GM12878 (cell line): ENCODE measurements at regions not wholly inside any gene's neighbourhood (a gene's known extent, or its start where the extent isn't known, plus 50 kb on each side); places are given as distances from the start of the nearest gene placed in this dataset.

Experiments used
- ATAC-seq: fragments of 200-7000 bp; cut with Tn5 transposase; 3 replicates; pipeline ENCODE4 v1.9.1; 2020; ENCODE audit warnings: mild to moderate bottlenecking, moderate library complexity
- BruUV-seq: library from RNA; stranded (reverse); fragments of 400-500 nt; replicated peaks from 2 replicates; lab custom pipeline; 2021; lab: Mats Ljungman, UMichigan
- CTCF ChIA-PET: fragments of 300-600 bp; sonication (Branson Sonifier 250); formaldehyde crosslinking; extraction: SDS; loops from one replicate; lab custom pipeline; 2021; ENCODE audit warnings: inconsistent platforms; lab: Yijun Ruan, JAX
- POLR2A ChIA-PET: fragments of 350-600 bp; formaldehyde crosslinking; extraction: SDS; loops from one replicate; lab custom pipeline; 2021; ENCODE audit warnings: inconsistent platforms; lab: Charles Lee
- RAD21 ChIA-PET: fragments of 300-600 bp; sonication (Branson Sonifier 250); formaldehyde crosslinking; loops from one replicate; lab custom pipeline; 2023; ENCODE audit warnings: antibody characterized with exemption; ENCODE audit not compliant: unreplicated experiment; lab: Charles Lee
- SMC1A ChIA-PET: fragments of 300-600 bp; sonication (Branson Sonifier 250); formaldehyde crosslinking; loops from one replicate; lab custom pipeline; 2023; ENCODE audit not compliant: unreplicated experiment, uncharacterized antibody; lab: Charles Lee
- DNase-seq: peaks from one replicate; pipeline ENCODE4 v3.0.0-alpha.2; 2011; ENCODE audit warnings: low read depth, low spot score
- FAIRE-seq: peaks from 3 replicates; lab custom pipeline; 2011; peaks lifted over from hg19 to GRCh38; lab: Jason Lieb, UNC
- H2AFZ ChIP-seq: 2 replicates; pipeline ENCODE4 v1.6.0; 2011; ENCODE audit warnings: low read depth, low read length, control low read depth; ENCODE audit not compliant: control insufficient read depth
- H3K27ac ChIP-seq: 2 replicates; pipeline ENCODE4 v1.5.1; 2011; ENCODE audit warnings: control low read depth; ENCODE audit not compliant: control insufficient read depth, insufficient read depth
- H3K27me3 ChIP-seq, 2 experiments: replicated peaks in 1 of 2; 2 replicates each; pipeline versions ENCODE4 v1.6.0 to v1.6.1; 2011; ENCODE audit warnings: low read length in 1 of 2; ENCODE audit not compliant: control insufficient read depth in 2 of 2, insufficient read depth in 2 of 2
- H3K36me3 ChIP-seq, 2 experiments: 2 replicates each; pipeline ENCODE4 v1.5.1; 2011; ENCODE audit warnings: low read length in 1 of 2; ENCODE audit not compliant: control insufficient read depth in 2 of 2, insufficient read depth in 2 of 2
- H3K4me1 ChIP-seq: 2 replicates; pipeline ENCODE4 v1.6.1; 2011; ENCODE audit warnings: mild to moderate bottlenecking, low read length, moderate library complexity, mixed read lengths; ENCODE audit not compliant: control insufficient read depth, insufficient read depth
- H3K4me2 ChIP-seq: 2 replicates; pipeline ENCODE4 v1.6.0; 2011; ENCODE audit warnings: control low read depth; ENCODE audit not compliant: control insufficient read depth, insufficient read depth
- H3K4me3 ChIP-seq: fragments of 200-600 bp; sonication (generic); 2 replicates; pipeline ENCODE4 v1.5.1; 2016
- H3K79me2 ChIP-seq: 2 replicates; pipeline ENCODE4 v1.6.0; 2011; ENCODE audit warnings: low read length; ENCODE audit not compliant: control insufficient read depth, insufficient read depth
- H3K9ac ChIP-seq: 2 replicates; pipeline ENCODE4 v1.8.0; 2011; ENCODE audit warnings: low read length, control low read depth, mixed read lengths; ENCODE audit not compliant: control insufficient read depth, insufficient read depth
- H3K9me3 ChIP-seq: replicated peaks from 3 replicates; pipeline ENCODE4 v1.5.1; 2011; ENCODE audit warnings: mild to moderate bottlenecking, low read length; ENCODE audit not compliant: control insufficient read depth, insufficient read depth
- H4K20me1 ChIP-seq: 2 replicates; pipeline ENCODE4 v1.6.0; 2011; ENCODE audit not compliant: control insufficient read depth, insufficient read depth
- ASH2L ChIP-seq: fragments of 300-600, 200-600 bp; sonication (generic); IDR thresholded peaks from 2 replicates; pipeline ENCODE4 v1.6.1; 2017; ENCODE audit warnings: low read depth, mild to moderate bottlenecking, borderline replicate concordance
- BCL11A ChIP-seq: IDR thresholded peaks from 2 replicates; pipeline ENCODE4 v1.6.1; 2011; ENCODE audit warnings: low read depth, low read length
- CHD1 ChIP-seq: IDR thresholded peaks from 2 replicates; pipeline ENCODE4 v1.6.1; 2012; ENCODE audit warnings: low read depth, low read length, improper control_type of control experiment
- EED ChIP-seq: sonication (generic); IDR thresholded peaks from 2 replicates; pipeline ENCODE4 v1.6.1; 2016; ENCODE audit warnings: antibody characterized with exemption, low read depth
- HCFC1 ChIP-seq: fragments of 150-350 bp; IDR thresholded peaks from 2 replicates; pipeline ENCODE4 v1.6.1; 2014; ENCODE audit warnings: low read length
- LARP7 ChIP-seq: fragments of 450-650 bp; IDR thresholded peaks from 2 replicates; pipeline ENCODE4 v1.6.1; 2017; ENCODE audit warnings: mild to moderate bottlenecking
- NR2C1 ChIP-seq: fragments of 450-650 bp; IDR thresholded peaks from 2 replicates; pipeline ENCODE4 v1.6.1; 2017; ENCODE audit warnings: antibody characterized with exemption, mild to moderate bottlenecking, moderate library complexity
- SMAD1 ChIP-seq: fragments of 450-650 bp; IDR thresholded peaks from 2 replicates; pipeline ENCODE4 v1.6.1; 2018; ENCODE audit warnings: mild to moderate bottlenecking, low read depth; ENCODE audit not compliant: partially characterized antibody
- SMC3 ChIP-seq: IDR thresholded peaks from 2 replicates; pipeline ENCODE4 v1.6.1; 2011; ENCODE audit warnings: low read length, improper control_type of control experiment, borderline replicate concordance
- SPI1 ChIP-seq: IDR thresholded peaks from 2 replicates; pipeline ENCODE4 v1.6.1; 2011; ENCODE audit warnings: low read depth, mild to moderate bottlenecking, low read length, moderate library complexity, borderline replicate concordance; ENCODE audit not compliant: insufficient read depth
- WRNIP1 ChIP-seq: IDR thresholded peaks from 2 replicates; pipeline ENCODE4 v1.6.1; 2011; ENCODE audit warnings: low read depth, low read length, improper control_type of control experiment, borderline replicate concordance
- ZNF207 ChIP-seq: fragments of 450-650 bp; IDR thresholded peaks from 2 replicates; pipeline ENCODE4 v1.6.1; 2014; ENCODE audit warnings: antibody characterized with exemption, mild to moderate bottlenecking, borderline replicate concordance
- ZNF274 ChIP-seq: IDR thresholded peaks from one replicate; pipeline ENCODE4 v1.8.0; 2011; ENCODE audit not compliant: insufficient read length, insufficient read depth
- ZNF384 ChIP-seq: IDR thresholded peaks from 2 replicates; pipeline ENCODE4 v1.6.1; 2012; ENCODE audit warnings: low read depth, mild to moderate bottlenecking, low read length, improper control_type of control experiment, borderline replicate concordance
- WGBS: methylation state at CpG from one replicate; pipeline ENCODE4 v1.1.6; 2016; ENCODE audit warnings: low lambda C conversion rate; ENCODE audit not compliant: insufficient replicate concordance, insufficient coverage; ENCODE audit errors: missing lambda C conversion rate; 5-methylcytosine and 5-hydroxymethylcytosine counted together
- in situ Hi-C: fragments of 300-500 bp; cut with MboI; formaldehyde crosslinking; loops from 9 replicates; pipeline ENCODE4 v1.14.3; 2018; ENCODE audit warnings: mixed read lengths
- intact Hi-C: fragments of 100-400 bp; cut with micrococcal nuclease; formaldehyde crosslinking; loops from one replicate; pipeline ENCODE4 v1.14.2; 2022; ENCODE audit not compliant: unreplicated experiment
- TF ChIP-seq, protein P1 (sequence below): fragments of 450-650 bp; formaldehyde crosslinking; IDR thresholded peaks from 2 replicates; pipeline ENCODE4 v1.4.0; 2020; ENCODE audit warnings: mild to moderate bottlenecking, moderate library complexity
- TF ChIP-seq, protein P2 (sequence below): fragments of 450-650 bp; IDR thresholded peaks from 2 replicates; pipeline ENCODE4 v1.6.1; 2017; ENCODE audit warnings: mild to moderate bottlenecking, moderate library complexity

DNA sequence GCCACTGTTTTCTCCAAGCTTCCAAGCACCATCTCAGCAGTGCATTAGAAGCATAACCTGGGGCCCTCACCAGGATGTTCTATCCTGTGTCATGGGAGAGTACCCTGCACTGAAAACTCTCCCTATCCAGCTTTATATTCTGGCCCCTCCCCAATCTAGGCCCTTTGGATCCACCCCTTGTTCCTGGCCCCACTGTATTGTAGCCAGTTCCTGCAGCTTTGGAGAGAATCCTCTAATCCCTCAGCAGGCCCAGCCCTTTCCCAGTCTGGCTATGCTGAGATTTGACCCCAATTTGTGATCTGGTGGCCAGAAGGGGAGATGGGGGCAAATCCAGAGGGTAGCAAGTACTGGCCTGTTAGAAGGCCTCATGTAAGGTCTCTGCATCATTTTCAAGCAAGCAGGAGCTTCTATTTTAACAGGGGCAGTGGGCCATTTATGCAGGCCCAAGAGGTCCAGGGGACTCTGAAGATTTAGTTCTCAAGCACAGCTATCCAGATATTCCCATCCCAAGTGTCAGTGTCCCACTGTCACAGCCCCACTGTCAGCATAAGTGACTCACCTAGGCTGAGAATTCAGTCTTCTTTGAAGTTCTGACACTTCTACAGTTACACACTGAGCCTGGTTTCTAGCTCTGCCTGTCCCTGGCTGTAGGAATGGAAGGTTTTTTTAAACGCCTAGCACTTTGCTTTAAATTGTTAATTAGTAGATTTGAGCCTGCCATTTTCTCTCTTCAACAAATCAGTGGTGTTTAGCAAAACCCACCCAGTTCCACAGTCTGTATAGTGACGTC lies 589.5 kb upstream of the CADM1 start:
- H3K36me3 ChIP-seq = no peaks in the 10 kb centered on the region
- in situ Hi-C loops (no loop called here), intact Hi-C loops (no loop called here)
- RAD21 ChIA-PET = no interaction called here
- SMC1A ChIA-PET = no interaction called here
- no peak overlapping the region for H2AFZ ChIP-seq
- H4K20me1 ChIP-seq = no peaks in the 10 kb centered on the region; the same call in 1 of the 2 replicates
- no peaks in the 10 kb centered on the region for H3K4me1 ChIP-seq
- H3K27me3 ChIP-seq = no peaks in the 10 kb centered on the region; a peak in 1 of 4 replicates
- H3K79me2 ChIP-seq = no peaks in the 10 kb centered on the region
- POLR2A ChIA-PET = interaction anchor here (0.5 kb wide), 1 partner anchor 333 kb away, joined by 3 read pairs; no protein-coding TSS in a partner anchor
- CTCF ChIA-PET = no interaction called here
- no peak overlapping the region for H3K9ac ChIP-seq
- 3% methylated on average over 2 of the region's 2 CpGs for WGBS
- no peak overlapping the region for H3K27ac ChIP-seq
- no peaks in the 10 kb centered on the region; the same call in 2 of the 3 replicates for H3K9me3 ChIP-seq
- no TSS peak for BruUV-seq
- DNase-seq = no peak
- no peak for ATAC-seq
- no peak for FAIRE-seq
- no peak overlapping the region for H3K4me3 ChIP-seq
- no peak overlapping the region for H3K4me2 ChIP-seq
- no peak for TF ChIP-seq EED
- no peak for TF ChIP-seq LARP7
- TF ChIP-seq, protein P1, sequence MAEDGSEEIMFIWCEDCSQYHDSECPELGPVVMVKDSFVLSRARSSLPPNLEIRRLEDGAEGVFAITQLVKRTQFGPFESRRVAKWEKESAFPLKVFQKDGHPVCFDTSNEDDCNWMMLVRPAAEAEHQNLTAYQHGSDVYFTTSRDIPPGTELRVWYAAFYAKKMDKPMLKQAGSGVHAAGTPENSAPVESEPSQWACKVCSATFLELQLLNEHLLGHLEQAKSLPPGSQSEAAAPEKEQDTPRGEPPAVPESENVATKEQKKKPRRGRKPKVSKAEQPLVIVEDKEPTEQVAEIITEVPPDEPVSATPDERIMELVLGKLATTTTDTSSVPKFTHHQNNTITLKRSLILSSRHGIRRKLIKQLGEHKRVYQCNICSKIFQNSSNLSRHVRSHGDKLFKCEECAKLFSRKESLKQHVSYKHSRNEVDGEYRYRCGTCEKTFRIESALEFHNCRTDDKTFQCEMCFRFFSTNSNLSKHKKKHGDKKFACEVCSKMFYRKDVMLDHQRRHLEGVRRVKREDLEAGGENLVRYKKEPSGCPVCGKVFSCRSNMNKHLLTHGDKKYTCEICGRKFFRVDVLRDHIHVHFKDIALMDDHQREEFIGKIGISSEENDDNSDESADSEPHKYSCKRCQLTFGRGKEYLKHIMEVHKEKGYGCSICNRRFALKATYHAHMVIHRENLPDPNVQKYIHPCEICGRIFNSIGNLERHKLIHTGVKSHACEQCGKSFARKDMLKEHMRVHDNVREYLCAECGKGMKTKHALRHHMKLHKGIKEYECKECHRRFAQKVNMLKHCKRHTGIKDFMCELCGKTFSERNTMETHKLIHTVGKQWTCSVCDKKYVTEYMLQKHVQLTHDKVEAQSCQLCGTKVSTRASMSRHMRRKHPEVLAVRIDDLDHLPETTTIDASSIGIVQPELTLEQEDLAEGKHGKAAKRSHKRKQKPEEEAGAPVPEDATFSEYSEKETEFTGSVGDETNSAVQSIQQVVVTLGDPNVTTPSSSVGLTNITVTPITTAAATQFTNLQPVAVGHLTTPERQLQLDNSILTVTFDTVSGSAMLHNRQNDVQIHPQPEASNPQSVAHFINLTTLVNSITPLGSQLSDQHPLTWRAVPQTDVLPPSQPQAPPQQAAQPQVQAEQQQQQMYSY (CRISPR knock-in tag) = no peak
- no peak for TF ChIP-seq BCL11A
- no peak for TF ChIP-seq ASH2L
- TF ChIP-seq NR2C1 = no peak
- no peak for TF ChIP-seq ZNF207
- TF ChIP-seq HCFC1 = no peak
- no peak for TF ChIP-seq SPI1
- no peak for TF ChIP-seq SMAD1
- no peak for TF ChIP-seq ZNF274
- no peak for TF ChIP-seq ZNF384
- TF ChIP-seq WRNIP1 = no peak
- TF ChIP-seq CHD1 = no peak
- no peak for TF ChIP-seq SMC3
- TF ChIP-seq, protein P2, sequence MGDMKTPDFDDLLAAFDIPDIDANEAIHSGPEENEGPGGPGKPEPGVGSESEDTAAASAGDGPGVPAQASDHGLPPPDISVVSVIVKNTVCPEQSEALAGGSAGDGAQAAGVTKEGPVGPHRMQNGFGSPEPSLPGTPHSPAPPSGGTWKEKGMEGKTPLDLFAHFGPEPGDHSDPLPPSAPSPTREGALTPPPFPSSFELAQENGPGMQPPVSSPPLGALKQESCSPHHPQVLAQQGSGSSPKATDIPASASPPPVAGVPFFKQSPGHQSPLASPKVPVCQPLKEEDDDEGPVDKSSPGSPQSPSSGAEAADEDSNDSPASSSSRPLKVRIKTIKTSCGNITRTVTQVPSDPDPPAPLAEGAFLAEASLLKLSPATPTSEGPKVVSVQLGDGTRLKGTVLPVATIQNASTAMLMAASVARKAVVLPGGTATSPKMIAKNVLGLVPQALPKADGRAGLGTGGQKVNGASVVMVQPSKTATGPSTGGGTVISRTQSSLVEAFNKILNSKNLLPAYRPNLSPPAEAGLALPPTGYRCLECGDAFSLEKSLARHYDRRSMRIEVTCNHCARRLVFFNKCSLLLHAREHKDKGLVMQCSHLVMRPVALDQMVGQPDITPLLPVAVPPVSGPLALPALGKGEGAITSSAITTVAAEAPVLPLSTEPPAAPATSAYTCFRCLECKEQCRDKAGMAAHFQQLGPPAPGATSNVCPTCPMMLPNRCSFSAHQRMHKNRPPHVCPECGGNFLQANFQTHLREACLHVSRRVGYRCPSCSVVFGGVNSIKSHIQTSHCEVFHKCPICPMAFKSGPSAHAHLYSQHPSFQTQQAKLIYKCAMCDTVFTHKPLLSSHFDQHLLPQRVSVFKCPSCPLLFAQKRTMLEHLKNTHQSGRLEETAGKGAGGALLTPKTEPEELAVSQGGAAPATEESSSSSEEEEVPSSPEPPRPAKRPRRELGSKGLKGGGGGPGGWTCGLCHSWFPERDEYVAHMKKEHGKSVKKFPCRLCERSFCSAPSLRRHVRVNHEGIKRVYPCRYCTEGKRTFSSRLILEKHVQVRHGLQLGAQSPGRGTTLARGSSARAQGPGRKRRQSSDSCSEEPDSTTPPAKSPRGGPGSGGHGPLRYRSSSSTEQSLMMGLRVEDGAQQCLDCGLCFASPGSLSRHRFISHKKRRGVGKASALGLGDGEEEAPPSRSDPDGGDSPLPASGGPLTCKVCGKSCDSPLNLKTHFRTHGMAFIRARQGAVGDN = no peak
